GM23248 (cell line): ENCODE measurements at regions not wholly inside any gene's neighbourhood (a gene's known extent, or its start where the extent isn't known, plus 50 kb on each side); places are given as distances from the start of the nearest gene placed in this dataset.
A peak's percentile ranks its signal among the peaks of the same experiment; 100 is the strongest.
"Not testable (repeated sequence)": the region's sequence is repeated elsewhere in the genome, so short reads cannot be mapped to it uniquely, and the experiment has no call there.

Source experiments
- DNase-seq: peaks from one replicate; pipeline ENCODE4 v3.0.0-alpha.2; 2015
- H2AFZ ChIP-seq: fragments of 200-600 bp; sonication (generic); 2 replicates; pipeline ENCODE4 v1.6.1; 2016; ENCODE audit warnings: antibody characterized with exemption
- H3F3A ChIP-seq: fragments of 200-600 bp; sonication (generic); 2 replicates; pipeline ENCODE4 v1.6.1; 2016; ENCODE audit warnings: mild to moderate bottlenecking, antibody characterized with exemption, mixed run types; ENCODE audit not compliant: insufficient read depth
- H3K27ac ChIP-seq: fragments of 200-600 bp; sonication (generic); 2 replicates; pipeline ENCODE4 v1.5.1; 2016; ENCODE audit warnings: mild to moderate bottlenecking
- H3K27me3 ChIP-seq: fragments of 200-600 bp; sonication (generic); replicated peaks from 2 replicates; pipeline ENCODE4 v1.6.1; 2016; ENCODE audit warnings: mild to moderate bottlenecking; ENCODE audit not compliant: insufficient read depth
- H3K36me3 ChIP-seq: fragments of 200-600 bp; sonication (generic); 2 replicates; pipeline ENCODE4 v1.6.1; 2016; ENCODE audit warnings: low read depth, mild to moderate bottlenecking
- H3K4me1 ChIP-seq: fragments of 200-600 bp; sonication (generic); 2 replicates; pipeline ENCODE4 v1.6.1; 2016; ENCODE audit warnings: mild to moderate bottlenecking; ENCODE audit not compliant: insufficient read depth
- H3K4me2 ChIP-seq: fragments of 200-600 bp; sonication (generic); one replicate; pipeline ENCODE4 v1.6.1; 2016; ENCODE audit warnings: mild to moderate bottlenecking; ENCODE audit not compliant: unreplicated experiment
- H3K4me3 ChIP-seq: fragments of 200-600 bp; sonication (generic); 2 replicates; pipeline ENCODE4 v1.5.1; 2016; ENCODE audit warnings: mild to moderate bottlenecking
- H3K79me2 ChIP-seq: fragments of 200-600 bp; sonication (generic); 2 replicates; pipeline ENCODE4 v1.6.1; 2016; ENCODE audit warnings: mild to moderate bottlenecking; ENCODE audit not compliant: insufficient read depth
- H3K9ac ChIP-seq: fragments of 200-600 bp; sonication (generic); 2 replicates; pipeline ENCODE4 v1.6.1; 2016; ENCODE audit warnings: mild to moderate bottlenecking
- H3K9me2 ChIP-seq: fragments of 200-600 bp; sonication (generic); 2 replicates; pipeline ENCODE4 v1.6.1; 2016; ENCODE audit warnings: mixed run types, mild to moderate bottlenecking, moderate library complexity; ENCODE audit not compliant: insufficient read depth
- H3K9me3 ChIP-seq: fragments of 200-600 bp; sonication (generic); one replicate; pipeline ENCODE4 v1.6.1; 2017; ENCODE audit warnings: low read depth
- H4K20me1 ChIP-seq: fragments of 200-600 bp; sonication (generic); 2 replicates; pipeline ENCODE4 v1.6.0; 2016; ENCODE audit not compliant: insufficient read depth
- EZH2 ChIP-seq: fragments of 200-600 bp; sonication (generic); IDR thresholded peaks from 2 replicates; pipeline ENCODE4 v1.6.1; 2018; ENCODE audit warnings: antibody characterized with exemption, mild to moderate bottlenecking; ENCODE audit not compliant: insufficient read depth, poor library complexity, severe bottlenecking
- EZH2phosphoT487 ChIP-seq: fragments of 200-600 bp; sonication (generic); IDR thresholded peaks from 2 replicates; pipeline ENCODE4 v1.6.1; 2018; ENCODE audit warnings: antibody characterized with exemption, moderate library complexity, mild to moderate bottlenecking, low read depth; ENCODE audit not compliant: insufficient read depth
- WGBS, 2 experiments: methylation state at CpG; one replicate each; pipeline ENCODE4 v1.1.6; 2015 to 2017; ENCODE audit warnings: low lambda C conversion rate in 2 of 2, low coverage in 1 of 2; ENCODE audit errors: missing lambda C conversion rate in 2 of 2; 5-methylcytosine and 5-hydroxymethylcytosine counted together
- in situ Hi-C: fragments of 300-500 bp; cut with MboI; formaldehyde crosslinking; loops from 2 replicates; pipeline ENCODE4 v1.15.0; 2020

- not testable (repeated sequence) for H3K4me3 ChIP-seq, H3K27ac ChIP-seq, H3K4me2 ChIP-seq, H3K9me2 ChIP-seq, DNase-seq, H3K36me3 ChIP-seq, H3K27me3 ChIP-seq, H3K4me1 ChIP-seq, H3K9ac ChIP-seq, H2AFZ ChIP-seq, H4K20me1 ChIP-seq, H3F3A ChIP-seq, H3K9me3 ChIP-seq
- peaks cover 20% of the 10 kb centered on the region for H3K79me2 ChIP-seq
- in situ Hi-C loops = loop anchor here (25.0 kb wide), 1 partner anchor 194 kb away; no protein-coding TSS in a partner anchor
- 42 to 43% methylated on average over 9 to 11 of the region's 11 CpGs for WGBS, 2 experiments
These were observed 117.8 kb downstream of the CRLF3 start for GRCh38 chr17:30706461-30707335.

- H3K4me3 ChIP-seq, H3F3A ChIP-seq, H3K27me3 ChIP-seq, H3K27ac ChIP-seq, DNase-seq, H3K9me2 ChIP-seq, H3K4me2 ChIP-seq, H3K4me1 ChIP-seq, H4K20me1 ChIP-seq, H3K9me3 ChIP-seq, H2AFZ ChIP-seq, H3K36me3 ChIP-seq, H3K9ac ChIP-seq: not testable (repeated sequence)
- in situ Hi-C loops = loop anchor here (25.0 kb wide), 1 partner anchor 194 kb away; no protein-coding TSS in a partner anchor
- WGBS, 2 experiments = 5 to 11% methylated on average over 26 to 37 of the region's 41 CpGs
- peaks cover 15% of the 10 kb centered on the region for H3K79me2 ChIP-seq
These were observed 118.5 kb downstream of the CRLF3 start for GRCh38 chr17:30706004-30706403.

- H3K9me2 ChIP-seq = no peaks in the 10 kb centered on the region
- no peak overlapping the region for H3K4me2 ChIP-seq
- no peaks in the 10 kb centered on the region for H3K4me1 ChIP-seq
- no peak overlapping the region for H3K9ac ChIP-seq
- no peak overlapping the region for H2AFZ ChIP-seq
- no peak overlapping the region for H3K4me3 ChIP-seq
- 63 to 75% methylated on average over 7 of the region's 7 CpGs for WGBS, 2 experiments
- no peak for DNase-seq
- in situ Hi-C loops = loop anchor here (25.0 kb wide), 1 partner anchor 189 kb away; no protein-coding TSS in a partner anchor
- TF ChIP-seq EZH2 = no peak
- no peak for TF ChIP-seq EZH2phosphoT487
- H3K27ac ChIP-seq = no peak overlapping the region
- H3F3A ChIP-seq = no peaks in the 10 kb centered on the region
- no peaks in the 10 kb centered on the region for H4K20me1 ChIP-seq
- H3K27me3 ChIP-seq = 0 out of 2 replicates have a peak, but pooled peaks cover 7% of the 10 kb centered on the region
- H3K79me2 ChIP-seq = no peaks in the 10 kb centered on the region
- H3K9me3 ChIP-seq = no peaks in the 10 kb centered on the region
- no peaks in the 10 kb centered on the region for H3K36me3 ChIP-seq
These were observed 122.9 kb downstream of the CRLF3 start for GRCh38 chr17:30701498-30701989.

- not testable (repeated sequence) for H3K9me3 ChIP-seq, H3K36me3 ChIP-seq, H4K20me1 ChIP-seq, H3F3A ChIP-seq, H3K27me3 ChIP-seq, H3K9me2 ChIP-seq, H2AFZ ChIP-seq, H3K4me1 ChIP-seq, H3K27ac ChIP-seq, H3K79me2 ChIP-seq, DNase-seq, H3K4me2 ChIP-seq, H3K9ac ChIP-seq, H3K4me3 ChIP-seq
- WGBS, 2 experiments = 76 to 78% methylated on average over 9 of the region's 11 CpGs
- in situ Hi-C loops = loop anchor here (25.0 kb wide), 1 partner anchor 189 kb away; no protein-coding TSS in a partner anchor
These were observed 123.7 kb downstream of the CRLF3 start for GRCh38 chr17:30700833-30701232.

GRCh38 chr17:30697619-30698460, 126.7 kb downstream of the CRLF3 start:
- H3K9me2 ChIP-seq = not testable (repeated sequence)
- 3 to 4% methylated on average over 20 to 32 of the region's 32 CpGs for WGBS, 2 experiments

More at GRCh38 chr17:30697619-30698460, 126.7 kb downstream of the CRLF3 start:
- H3K27me3 ChIP-seq, H3K27ac ChIP-seq, H3K9me3 ChIP-seq, H3K36me3 ChIP-seq, H3K79me2 ChIP-seq, H3K4me1 ChIP-seq, in situ Hi-C loops, H4K20me1 ChIP-seq: not testable (repeated sequence)
- peak overlapping the region; percentile 60 for H3K4me2 ChIP-seq
- H3K9ac ChIP-seq = peak overlapping the region; percentile 46
- peak overlapping the region; percentile 78 for H3K4me3 ChIP-seq
- peak; percentile 54 for DNase-seq
- H2AFZ ChIP-seq = peak overlapping the region; percentile 81
- peaks cover 16% of the 10 kb centered on the region; the same call in 1 of the 2 replicates for H3F3A ChIP-seq
